MM.1S (cell line): ENCODE measurements at regions not wholly inside any gene's neighbourhood (a gene's known extent, or its start where the extent isn't known, plus 50 kb on each side); places are given as distances from the start of the nearest gene placed in this dataset.

Experiments used
- CTCF ChIP-seq: fragments of 300-600 bp; sonication (generic); IDR thresholded peaks from 2 replicates; pipeline ENCODE4 v1.5.1; 2016; ENCODE audit warnings: antibody characterized with exemption, low read length, mixed read lengths
- EZH2phosphoT487 ChIP-seq: fragments of 300-600 bp; sonication (generic); IDR thresholded peaks from 2 replicates; pipeline ENCODE4 v1.6.1; 2018; ENCODE audit warnings: antibody characterized with exemption, low read length

GRCh38 chr17:34725008-34725407 lies 145.6 kb downstream of the TMEM132E start:
- no peak for TF ChIP-seq CTCF
- no peak for TF ChIP-seq EZH2phosphoT487
